Skeletal muscle tissue (tissue), 3 donors: ENCODE measurements at regions not wholly inside any gene's neighbourhood (a gene's known extent, or its start where the extent isn't known, plus 50 kb on each side); places are given as distances from the start of the nearest gene placed in this dataset.
"Not testable (repeated sequence)": the region's sequence is repeated elsewhere in the genome, so short reads cannot be mapped to it uniquely, and the experiment has no call there.

Experiments
- H3K27ac ChIP-seq: one replicate; pipeline ENCODE4 v1.7.0; 2013; ENCODE audit warnings: mild to moderate bottlenecking, low read depth, low read length, inconsistent platforms
- H3K27me3 ChIP-seq, 3 donors: one replicate each; pipeline ENCODE4 v1.7.0; 2013; ENCODE audit warnings: low read length in 3 of 3; ENCODE audit not compliant: control insufficient read depth in 3 of 3, insufficient read depth in 3 of 3
- H3K36me3 ChIP-seq, 3 donors: one replicate each; pipeline ENCODE4 v1.7.0; 2013; ENCODE audit warnings: low read length in 3 of 3; ENCODE audit not compliant: control insufficient read depth in 3 of 3, insufficient read depth in 3 of 3
- H3K4me1 ChIP-seq, 3 donors: one replicate each; pipeline ENCODE4 v1.7.0; 2013; ENCODE audit warnings: low read length in 3 of 3, mild to moderate bottlenecking in 3 of 3; ENCODE audit not compliant: control insufficient read depth in 3 of 3, insufficient read depth in 3 of 3
- H3K4me3 ChIP-seq, 3 donors: one replicate each; pipeline ENCODE4 v1.7.0; 2013; ENCODE audit warnings: low read length in 3 of 3
- H3K9ac ChIP-seq, 3 donors: one replicate each; pipeline ENCODE4 v1.7.0; 2013; ENCODE audit warnings: low read length in 3 of 3, mild to moderate bottlenecking in 3 of 3, moderate library complexity in 2 of 3, low read depth in 1 of 3
- H3K9me3 ChIP-seq, 3 donors: one replicate each; pipeline ENCODE4 v1.7.0; 2013; ENCODE audit warnings: low read length in 3 of 3; ENCODE audit not compliant: control insufficient read depth in 3 of 3
- donor health status: Osteomylitis.

- no peaks in the 10 kb centered on the region for H3K4me1 ChIP-seq
- H3K27ac ChIP-seq: no peak overlapping the region
- no peak overlapping the region for H3K9ac ChIP-seq
- no peaks in the 10 kb centered on the region for H3K9me3 ChIP-seq
- no peaks in the 10 kb centered on the region for H3K27me3 ChIP-seq
- no peak overlapping the region for H3K4me3 ChIP-seq
- H3K36me3 ChIP-seq: no peaks in the 10 kb centered on the region
Observed at GRCh38 chr4:33785843-33786242, 2458.5 kb downstream of the ARAP2 start.

- no peaks in the 10 kb centered on the region for H3K4me1 ChIP-seq
- H3K36me3 ChIP-seq: no peaks in the 10 kb centered on the region
- H3K27ac ChIP-seq: no peak overlapping the region
- no peak overlapping the region for H3K9ac ChIP-seq
- no peaks in the 10 kb centered on the region for H3K9me3 ChIP-seq
- H3K27me3 ChIP-seq: no peaks in the 10 kb centered on the region
- no peak overlapping the region for H3K4me3 ChIP-seq
Observed at GRCh38 chr4:33802578-33802977, 2441.7 kb downstream of the ARAP2 start.

DNA sequence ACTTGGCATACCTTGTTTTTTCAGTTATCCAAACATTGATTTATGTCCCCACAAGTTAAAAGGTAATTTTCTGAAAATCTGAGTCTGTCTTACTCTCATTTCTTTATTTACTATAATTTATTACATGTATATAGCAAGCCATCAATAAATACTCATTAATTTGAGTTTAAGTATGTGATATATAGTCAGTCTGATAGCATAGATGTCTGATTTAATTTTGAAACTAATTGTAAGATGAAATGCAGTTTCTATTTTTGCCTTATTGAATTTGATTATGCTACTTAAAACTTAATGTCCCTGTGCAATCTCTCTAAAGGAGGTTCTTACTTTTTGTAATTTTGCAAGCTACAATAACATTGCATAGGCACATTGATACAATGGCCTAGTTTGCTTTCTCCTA, 2418.6 kb downstream of the ARAP2 start:
- no peaks in the 10 kb centered on the region for H3K4me1 ChIP-seq
- H3K27ac ChIP-seq: no peak overlapping the region
- no peak overlapping the region for H3K9ac ChIP-seq
- no peak overlapping the region for H3K4me3 ChIP-seq
- no peaks in the 10 kb centered on the region for H3K36me3 ChIP-seq
- no peaks in the 10 kb centered on the region for H3K9me3 ChIP-seq
- H3K27me3 ChIP-seq: no peaks in the 10 kb centered on the region

DNA sequence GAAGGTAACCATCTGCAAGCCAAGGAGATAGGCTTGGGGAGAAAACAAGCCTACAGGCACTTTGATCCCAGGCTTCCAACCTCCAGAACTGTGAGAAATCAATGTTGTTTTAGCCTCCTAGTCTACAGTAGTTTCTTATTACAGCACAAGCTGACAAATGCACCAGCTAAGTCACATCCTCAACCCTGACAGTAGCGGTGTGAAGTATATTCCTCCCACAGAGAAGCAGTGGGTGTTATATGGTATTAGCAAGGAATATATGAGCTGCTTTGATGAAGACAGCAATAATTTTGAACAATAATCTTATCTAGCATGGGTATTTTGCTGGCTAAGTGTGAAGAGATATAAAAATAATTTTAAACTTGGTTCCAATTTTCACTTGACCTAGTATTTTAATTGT, 2415.0 kb downstream of the ARAP2 start:
- H3K4me1 ChIP-seq, H3K27ac ChIP-seq, H3K4me3 ChIP-seq, H3K27me3 ChIP-seq, H3K9ac ChIP-seq, H3K36me3 ChIP-seq, H3K9me3 ChIP-seq: not testable (repeated sequence)

- no peak overlapping the region for H3K27ac ChIP-seq
- no peak overlapping the region for H3K9ac ChIP-seq
- H3K4me1 ChIP-seq: no peaks in the 10 kb centered on the region
- no peaks in the 10 kb centered on the region for H3K9me3 ChIP-seq
- no peaks in the 10 kb centered on the region for H3K27me3 ChIP-seq
- H3K4me3 ChIP-seq: no peak overlapping the region
- no peaks in the 10 kb centered on the region for H3K36me3 ChIP-seq
Observed at GRCh38 chr4:33831442-33832066, 2412.8 kb downstream of the ARAP2 start.

DNA sequence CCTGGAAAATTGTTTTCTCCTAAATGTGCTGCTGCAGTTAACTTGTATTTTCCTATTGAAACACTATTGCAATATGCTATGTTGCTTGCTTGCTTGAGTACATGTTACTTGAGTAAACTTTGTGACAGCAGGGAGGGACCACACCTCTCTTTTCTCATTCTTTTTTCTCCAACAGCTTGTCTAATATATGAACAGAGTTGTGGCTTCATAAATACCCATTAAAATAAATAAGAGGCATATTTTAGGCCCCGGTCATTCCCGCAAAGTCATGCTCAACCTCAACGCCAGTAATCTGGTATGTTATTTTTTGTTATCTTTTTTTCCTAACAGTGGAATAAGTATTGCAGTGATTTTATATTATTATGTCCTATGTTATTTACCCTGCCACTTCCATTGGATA, 2408.6 kb downstream of the ARAP2 start:
- H3K27me3 ChIP-seq, H3K9ac ChIP-seq, H3K27ac ChIP-seq, H3K36me3 ChIP-seq, H3K9me3 ChIP-seq, H3K4me1 ChIP-seq, H3K4me3 ChIP-seq: not testable (repeated sequence)

DNA sequence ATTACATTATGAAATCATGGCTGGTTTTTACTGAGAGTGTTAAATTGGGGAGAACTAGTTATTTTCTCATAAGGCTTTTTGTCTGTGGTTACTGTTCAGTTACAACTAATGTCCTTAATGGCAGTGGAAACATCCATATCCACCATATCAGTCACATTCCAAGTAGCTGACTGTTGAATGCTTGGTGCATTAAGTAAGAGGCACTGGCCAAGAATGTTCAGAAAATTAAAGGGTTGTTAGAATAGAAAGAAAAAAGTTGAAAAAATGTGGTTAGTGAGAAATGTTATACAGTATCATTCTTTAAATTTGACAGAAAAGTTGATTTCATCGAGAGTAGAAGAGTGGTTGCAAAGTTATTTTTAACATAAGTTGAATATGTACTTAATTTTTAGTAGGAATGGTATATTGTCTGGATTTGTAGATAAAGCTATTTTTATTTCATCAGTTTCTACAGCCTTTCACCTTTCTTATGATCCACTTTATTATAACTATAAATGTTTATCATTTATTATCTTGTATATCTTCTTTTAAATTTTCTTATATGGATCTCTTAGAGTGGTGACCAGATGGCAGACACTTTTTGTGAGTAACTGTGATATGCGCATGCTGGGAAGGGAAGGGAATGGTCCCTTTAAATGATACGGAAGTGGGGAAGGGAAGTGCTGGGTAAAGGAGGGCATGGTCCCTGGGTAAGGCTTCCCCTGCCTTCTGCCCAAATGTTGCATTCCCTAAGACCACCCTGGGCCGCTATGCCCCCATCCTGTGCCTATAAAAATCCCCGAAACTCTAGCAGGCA, 2407.1 kb downstream of the ARAP2 start:
- Histone ChIP-seq H3K36me3 (no peaks in the 10 kb centered on the region), H3K9ac (no peak overlapping the region), H3K4me1 (no peaks in the 10 kb centered on the region), H3K9me3 (no peaks in the 10 kb centered on the region), H3K27ac (no peak overlapping the region), H3K27me3 (no peaks in the 10 kb centered on the region), H3K4me3 (no peak overlapping the region)

GRCh38 chr4:33841120-33841519, 2403.2 kb downstream of the ARAP2 start:
- Histone ChIP-seq H3K4me1 (no peaks in the 10 kb centered on the region), H3K9ac (no peak overlapping the region), H3K4me3 (no peak overlapping the region), H3K27ac (no peak overlapping the region), H3K27me3 (no peaks in the 10 kb centered on the region), H3K36me3 (no peaks in the 10 kb centered on the region), H3K9me3 (no peaks in the 10 kb centered on the region)

GRCh38 chr4:33850371-33850902, 2393.9 kb downstream of the ARAP2 start:
- H3K36me3 ChIP-seq: no peaks in the 10 kb centered on the region
- H3K9me3 ChIP-seq: no peaks in the 10 kb centered on the region
- H3K27ac ChIP-seq: no peak overlapping the region
- no peak overlapping the region for H3K4me3 ChIP-seq
- no peak overlapping the region for H3K9ac ChIP-seq
- H3K27me3 ChIP-seq: no peaks in the 10 kb centered on the region
- no peaks in the 10 kb centered on the region for H3K4me1 ChIP-seq

DNA sequence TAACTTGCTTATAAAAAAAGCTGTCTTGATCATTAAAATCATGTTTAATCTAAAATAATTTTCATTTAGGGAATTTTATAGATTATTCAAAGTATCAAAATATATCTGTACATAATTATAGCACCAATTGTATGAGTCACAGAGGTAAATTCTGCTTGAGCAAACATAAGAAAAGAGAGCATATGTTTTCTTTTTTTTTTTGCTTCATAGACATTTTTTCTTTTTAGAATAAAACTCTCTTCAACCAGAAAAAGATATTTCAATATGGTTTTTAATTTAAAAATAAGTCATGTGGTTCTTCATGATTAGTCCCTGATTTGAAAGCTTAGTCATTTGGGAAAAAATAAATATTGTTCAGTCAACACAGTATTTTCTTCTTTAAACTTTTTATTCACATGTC, 2390.6 kb downstream of the ARAP2 start:
- H3K9ac ChIP-seq, H3K4me1 ChIP-seq, H3K9me3 ChIP-seq, H3K4me3 ChIP-seq, H3K36me3 ChIP-seq, H3K27me3 ChIP-seq, H3K27ac ChIP-seq: not testable (repeated sequence)
